ENCODE measurements at regions not wholly inside any gene's neighbourhood (a gene's known extent, or its start where the extent isn't known, plus 50 kb on each side); places are given as distances from the start of the nearest gene placed in this dataset.

GRCh38 chr18:40046596-40046995, 1908.4 kb upstream of the PIK3C3 start:
- TF ChIP-seq CTCF (IDR thresholded peaks at IDR 0.05; ENCODE audit: low read depth, low read length, poor library complexity, severe bottlenecking) = no peak
- no peak for TF ChIP-seq EZH2phosphoT487 (IDR thresholded peaks at IDR 0.05; ENCODE audit: borderline replicate concordance, low read length)

GRCh38 chr18:40041951-40042350, 1913.1 kb upstream of the PIK3C3 start:
- Histone ChIP-seq H3K4me2 (ENCODE audit: low read length) (no peak overlapping the region), H3K27me3 (ENCODE audit: control insufficient read depth, low read length) (no peaks in the 10 kb centered on the region), H3K9me2 (replicated peaks; ENCODE audit: control insufficient read depth, low read length) (no peaks in the 10 kb centered on the region), H3K36me3 (ENCODE audit: control insufficient read depth, low read length) (no peaks in the 10 kb centered on the region), H4K20me1 (ENCODE audit: control insufficient read depth, insufficient read depth, low read depth, low read length) (no peaks in the 10 kb centered on the region), H3K4me3 (ENCODE audit: low read length) (no peak overlapping the region), H3F3A (ENCODE audit: control insufficient read depth, insufficient read depth) (no peaks in the 10 kb centered on the region), H3K9me3 (ENCODE audit: control insufficient read depth, insufficient read depth, low read length) (0 out of 2 replicates have a peak, but pooled peaks cover 3% of the 10 kb centered on the region), H3K79me2 (ENCODE audit: control insufficient read depth, low read length) (no peaks in the 10 kb centered on the region), H3K27ac (ENCODE audit: low read depth, low read length) (no peak overlapping the region), H3K4me1 (ENCODE audit: control insufficient read depth, low read length) (no peaks in the 10 kb centered on the region)
- no peak for TF ChIP-seq EZH2phosphoT487 (IDR thresholded peaks at IDR 0.05; ENCODE audit: borderline replicate concordance, low read length)
- no peak for TF ChIP-seq CTCF (IDR thresholded peaks at IDR 0.05; ENCODE audit: low read depth, low read length, poor library complexity, severe bottlenecking)

More at GRCh38 chr18:40046596-40046995, 1908.4 kb upstream of the PIK3C3 start:
- Histone ChIP-seq H3K27me3 (ENCODE audit: control insufficient read depth, low read length) (no peaks in the 10 kb centered on the region), H3K27ac (ENCODE audit: low read depth, low read length) (no peak overlapping the region), H3K4me1 (ENCODE audit: control insufficient read depth, low read length) (no peaks in the 10 kb centered on the region), H4K20me1 (ENCODE audit: control insufficient read depth, insufficient read depth, low read depth, low read length) (no peaks in the 10 kb centered on the region), H3K4me2 (ENCODE audit: low read length) (no peak overlapping the region), H3K79me2 (ENCODE audit: control insufficient read depth, low read length) (no peaks in the 10 kb centered on the region), H3K4me3 (ENCODE audit: low read length) (no peak overlapping the region), H3F3A (ENCODE audit: control insufficient read depth, insufficient read depth) (no peaks in the 10 kb centered on the region), H3K36me3 (ENCODE audit: control insufficient read depth, low read length) (no peaks in the 10 kb centered on the region), H3K9me3 (ENCODE audit: control insufficient read depth, insufficient read depth, low read length) (no peaks in the 10 kb centered on the region), H3K9me2 (replicated peaks; ENCODE audit: control insufficient read depth, low read length) (no peaks in the 10 kb centered on the region)

- Histone ChIP-seq H3F3A (ENCODE audit: control insufficient read depth, insufficient read depth) (no peaks in the 10 kb centered on the region), H3K4me1 (ENCODE audit: control insufficient read depth, low read length) (no peaks in the 10 kb centered on the region), H3K27me3 (ENCODE audit: control insufficient read depth, low read length) (no peaks in the 10 kb centered on the region), H4K20me1 (ENCODE audit: control insufficient read depth, insufficient read depth, low read depth, low read length) (no peaks in the 10 kb centered on the region), H3K4me2 (ENCODE audit: low read length) (no peak overlapping the region), H3K4me3 (ENCODE audit: low read length) (no peak overlapping the region), H3K9me3 (ENCODE audit: control insufficient read depth, insufficient read depth, low read length) (0 out of 2 replicates have a peak, but pooled peaks cover 3% of the 10 kb centered on the region), H3K36me3 (ENCODE audit: control insufficient read depth, low read length) (no peaks in the 10 kb centered on the region), H3K27ac (ENCODE audit: low read depth, low read length) (no peak overlapping the region), H3K9me2 (replicated peaks; ENCODE audit: control insufficient read depth, low read length) (no peaks in the 10 kb centered on the region), H3K79me2 (ENCODE audit: control insufficient read depth, low read length) (no peaks in the 10 kb centered on the region)
- no peak for TF ChIP-seq EZH2phosphoT487 (IDR thresholded peaks at IDR 0.05; ENCODE audit: borderline replicate concordance, low read length)
- TF ChIP-seq CTCF (IDR thresholded peaks at IDR 0.05; ENCODE audit: low read depth, low read length, poor library complexity, severe bottlenecking) = no peak
These were observed 1914.5 kb upstream of the PIK3C3 start for GRCh38 chr18:40040574-40040973.

Data from DOHH2 (cell line).